Stimulated activated CD8-positive, alpha-beta memory T cell treated with anti-CD3 and anti-CD28 coated beads, Interleukin-4, amount 100 ng/mL, for 24 hours (primary cell): ENCODE measurements at regions not wholly inside any gene's neighbourhood (a gene's known extent, or its start where the extent isn't known, plus 50 kb on each side); places are given as distances from the start of the nearest gene placed in this dataset.

Source experiments
- DNase-seq: peaks from one replicate; pipeline ENCODE4 v3.0.0-alpha.2; 2020; ENCODE audit warnings: low read depth

DNA sequence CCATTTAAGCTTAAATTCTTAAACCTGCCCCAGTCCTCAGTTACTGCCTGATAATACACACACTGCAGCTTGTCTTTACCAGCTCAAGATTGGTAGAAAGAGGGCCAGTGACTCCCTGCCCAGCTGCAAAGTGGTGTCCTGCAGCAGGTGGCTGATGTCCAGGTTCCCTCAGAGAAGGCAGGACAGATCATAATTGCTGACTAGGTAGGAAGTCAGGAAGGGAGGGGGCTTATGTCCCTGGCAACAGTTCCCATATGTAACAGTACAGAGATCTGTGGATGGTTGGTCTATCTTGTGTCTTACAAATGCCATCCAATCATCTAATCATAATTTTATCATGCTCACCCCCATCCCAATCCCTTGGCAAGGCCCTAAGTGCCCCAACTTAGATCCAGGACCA is 492.1 kb upstream of the PPP2R3A start:
- DNase-seq = no peak

DNA sequence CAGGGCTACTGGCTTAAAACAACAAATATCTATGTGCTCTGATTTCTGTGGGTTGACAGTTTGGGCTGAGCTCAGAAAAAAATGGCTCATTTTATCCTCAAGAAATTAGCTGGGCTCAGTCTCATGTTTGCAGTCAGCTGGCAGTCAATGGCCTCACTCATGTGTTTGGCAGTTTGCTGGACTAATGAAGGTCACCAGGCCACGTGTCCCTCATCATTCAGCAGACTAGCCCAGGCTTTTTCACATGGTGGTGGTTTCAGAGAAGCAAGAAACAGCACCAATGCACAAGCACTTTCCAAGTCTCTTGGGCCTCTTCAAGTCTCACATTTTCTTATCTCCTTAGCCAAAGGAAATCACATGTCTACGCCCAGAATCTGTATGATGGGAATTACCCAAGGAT is 478.3 kb upstream of the PPP2R3A start:
- DNase-seq = no peak

- no peak for DNase-seq
These were observed 475.2 kb upstream of the PPP2R3A start for GRCh38 chr3:135490219-135490915.

DNA sequence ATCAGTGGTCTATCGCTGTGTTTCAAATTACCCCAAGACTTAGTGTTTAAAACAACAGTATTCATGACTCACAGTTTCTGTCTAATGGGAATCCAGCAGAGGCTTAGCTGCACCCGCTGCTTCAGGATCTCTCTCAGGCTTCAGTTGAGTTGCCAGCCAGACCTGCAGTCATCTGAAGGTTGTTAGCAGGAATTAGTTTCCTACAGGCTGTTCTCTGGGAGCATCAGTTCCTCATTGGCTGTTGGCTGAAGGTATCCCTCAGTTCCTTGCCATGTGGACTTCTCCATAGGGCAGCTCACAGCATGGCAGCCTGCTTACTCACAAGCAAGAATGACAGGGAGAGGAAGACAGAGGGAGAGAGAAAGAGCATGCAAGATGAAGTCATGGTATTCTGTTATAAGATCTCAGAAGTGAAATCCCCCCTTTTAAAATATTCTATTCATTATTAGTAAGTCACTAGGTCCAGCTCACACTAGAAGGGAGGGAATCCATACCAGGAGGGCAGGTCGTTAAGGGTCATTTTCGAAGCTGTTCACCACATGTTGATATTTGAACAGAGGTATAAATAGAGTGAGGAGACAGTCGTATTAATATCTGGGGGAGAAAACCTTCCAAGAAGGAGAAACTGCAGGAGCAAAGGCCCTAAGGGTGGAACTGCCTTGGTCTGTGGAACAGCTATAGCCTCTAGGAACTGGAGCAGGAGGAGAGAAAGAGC is 473.9 kb upstream of the PPP2R3A start:
- DNase-seq = no peak

- no peak for DNase-seq
These were observed 469.6 kb upstream of the PPP2R3A start for GRCh38 chr3:135495891-135496290.

GRCh38 chr3:135497979-135498378 is 467.5 kb upstream of the PPP2R3A start:
- DNase-seq = no peak

DNA sequence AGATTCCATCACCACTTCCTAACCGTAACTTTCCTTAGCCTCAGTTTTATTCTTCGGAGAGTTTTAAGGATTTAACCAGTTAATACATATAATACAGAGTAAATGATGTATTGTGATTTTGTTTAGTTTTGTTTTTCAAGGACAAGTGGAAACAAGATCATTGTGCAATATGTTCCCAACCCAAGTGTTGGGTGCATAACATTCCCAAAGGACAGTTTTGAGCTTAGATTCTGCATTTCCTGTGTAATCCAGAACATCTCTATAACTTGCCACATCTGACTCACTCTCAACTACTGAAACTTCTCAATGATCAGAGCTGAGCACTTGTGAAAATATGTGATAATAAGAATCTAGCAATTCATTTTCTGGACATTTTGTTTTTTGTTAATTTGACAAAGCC is 466.1 kb upstream of the PPP2R3A start:
- no peak for DNase-seq

DNA sequence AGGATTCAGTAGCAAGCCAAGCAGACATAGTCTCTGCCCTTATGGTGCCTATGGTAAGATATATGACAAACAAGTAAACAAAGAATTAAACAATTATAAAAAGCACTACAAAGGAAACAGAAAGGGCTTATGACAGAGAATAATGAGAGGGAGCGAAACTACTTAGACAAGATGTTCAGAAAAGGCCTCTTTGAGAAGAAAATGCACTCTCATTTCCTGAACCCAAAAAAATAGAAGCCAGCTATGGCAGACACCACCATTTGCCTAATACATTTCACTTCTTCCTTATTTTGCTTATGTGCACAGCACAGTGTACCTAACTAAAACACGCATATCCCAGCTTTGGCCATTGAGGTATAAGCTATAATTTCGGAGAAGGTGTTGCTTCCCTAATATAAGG is 465.5 kb upstream of the PPP2R3A start:
- DNase-seq = no peak

GRCh38 chr3:135503065-135503759 is 462.3 kb upstream of the PPP2R3A start:
- DNase-seq = no peak

- DNase-seq = no peak
These were observed 461.5 kb upstream of the PPP2R3A start for GRCh38 chr3:135503760-135504686.

DNA sequence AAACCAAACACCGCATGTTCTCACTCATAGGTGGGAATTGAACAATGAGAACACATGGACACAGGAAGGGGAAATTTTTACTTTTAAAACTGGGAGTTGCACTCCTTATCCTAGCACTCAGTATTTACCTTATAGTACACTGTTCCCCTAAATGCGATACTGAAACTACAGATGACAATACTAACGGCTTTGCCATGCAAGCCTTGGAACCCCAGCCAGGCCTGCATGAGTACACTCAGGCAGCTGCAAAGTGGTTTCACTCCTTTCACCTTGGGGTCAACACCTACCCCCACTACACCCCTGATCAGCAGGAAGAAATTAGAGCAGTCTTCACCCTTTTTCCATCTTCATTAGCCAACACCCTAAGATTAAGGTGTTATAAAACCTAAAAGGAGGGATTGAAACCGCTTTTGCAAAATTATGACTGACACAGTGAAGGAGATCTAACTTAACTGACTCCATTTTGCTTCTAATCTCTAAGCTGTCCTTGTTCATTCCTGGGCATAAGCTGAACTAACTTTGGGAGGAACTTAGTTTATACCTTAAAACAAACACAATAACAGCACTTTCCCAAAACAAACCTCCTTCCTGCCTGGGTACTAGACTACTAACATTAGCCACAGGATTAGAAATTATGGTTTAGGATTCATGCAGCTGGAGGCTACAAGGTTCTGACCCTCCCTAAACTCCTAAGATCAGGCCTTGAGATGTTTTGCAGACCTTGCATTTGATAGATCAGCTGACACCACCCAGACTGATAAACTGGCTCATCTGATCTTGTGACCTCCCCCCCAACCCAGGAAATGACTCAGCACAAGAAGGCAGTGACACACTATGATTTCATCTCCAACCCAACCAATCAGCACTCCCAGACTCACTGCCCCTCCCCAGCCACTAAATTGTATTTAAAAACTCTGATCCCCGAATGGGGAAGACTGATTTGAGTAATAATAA is 452.1 kb upstream of the PPP2R3A start:
- no peak for DNase-seq

GRCh38 chr3:135514060-135514448 is 451.5 kb upstream of the PPP2R3A start:
- DNase-seq = no peak

GRCh38 chr3:135516143-135516542 is 449.4 kb upstream of the PPP2R3A start:
- no peak for DNase-seq

DNA sequence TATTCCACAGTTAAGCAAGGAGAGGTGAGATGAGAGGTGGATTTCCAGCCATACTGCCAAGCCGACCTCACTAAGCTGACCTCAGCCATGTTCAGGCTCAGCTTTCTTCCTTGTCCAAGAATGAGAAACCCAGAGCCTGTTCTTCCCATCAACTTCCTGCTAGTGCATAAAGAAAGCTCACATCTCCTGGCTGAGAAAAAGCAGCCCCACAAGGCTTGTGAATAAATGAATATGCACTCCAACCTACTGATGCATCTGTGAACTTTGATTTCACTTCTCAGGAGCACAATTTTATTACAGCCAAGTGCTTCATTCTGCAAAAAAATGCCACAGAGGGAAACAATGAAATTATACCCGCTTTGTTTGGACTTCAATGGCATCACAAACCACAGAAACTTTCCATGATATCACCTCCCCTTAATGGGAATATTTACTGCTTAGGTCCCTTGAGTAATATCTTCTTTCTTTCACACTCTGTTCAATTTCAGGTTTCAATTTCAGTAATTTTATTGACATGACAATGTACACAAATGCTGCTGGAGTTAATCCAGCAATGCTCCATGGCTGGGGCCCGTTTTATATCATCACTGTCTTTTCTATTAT is 437.0 kb upstream of the PPP2R3A start:
- no peak for DNase-seq

GRCh38 chr3:135532021-135532420 is 433.5 kb upstream of the PPP2R3A start:
- no peak for DNase-seq

GRCh38 chr3:135538123-135538522 is 427.4 kb upstream of the PPP2R3A start:
- no peak for DNase-seq

- DNase-seq = no peak
These were observed 426.2 kb upstream of the PPP2R3A start for GRCh38 chr3:135539351-135539750.

DNA sequence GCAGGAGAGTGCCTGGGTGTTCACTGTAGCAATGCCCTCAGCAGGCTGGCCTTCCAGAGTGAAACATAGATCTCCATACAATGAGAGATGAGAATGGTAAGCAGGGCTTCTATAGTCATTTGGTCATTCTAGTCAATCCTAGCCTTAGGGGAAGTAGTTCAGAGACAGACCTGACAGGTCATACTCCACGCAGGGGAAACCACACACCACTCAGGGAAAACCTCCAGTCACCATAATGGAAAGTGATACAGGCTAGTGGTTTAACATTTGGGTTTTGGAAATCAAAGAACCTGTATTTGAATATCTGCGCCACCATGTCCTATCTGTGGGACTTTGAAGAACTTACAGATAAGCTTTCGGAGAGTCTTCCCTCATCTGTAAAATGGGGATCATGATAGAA is 425.7 kb upstream of the PPP2R3A start:
- no peak for DNase-seq

- no peak for DNase-seq
These were observed 415.5 kb upstream of the PPP2R3A start for GRCh38 chr3:135549928-135550494.

DNA sequence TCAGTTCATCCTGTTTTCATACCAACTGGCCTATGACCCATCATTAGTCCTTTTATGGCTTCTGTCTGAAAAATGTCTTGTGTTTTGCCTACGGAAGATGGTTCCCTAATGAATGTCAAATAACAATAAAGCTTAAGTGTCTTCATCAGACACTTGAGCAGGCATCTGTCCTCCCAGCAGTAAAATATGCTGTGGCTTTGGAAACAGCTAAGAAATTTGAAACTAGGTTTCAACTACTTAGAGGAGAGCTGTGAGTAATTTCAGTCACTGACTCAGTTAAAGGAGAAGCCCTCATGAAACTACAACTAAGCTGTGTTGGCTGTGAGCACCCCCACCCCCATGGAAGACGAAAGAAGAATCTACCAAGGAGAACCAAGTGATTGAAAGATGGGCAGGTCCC is 409.4 kb upstream of the PPP2R3A start:
- DNase-seq = no peak
